ENCODE measurements at regions not wholly inside any gene's neighbourhood (a gene's known extent, or its start where the extent isn't known, plus 50 kb on each side); places are given as distances from the start of the nearest gene placed in this dataset.

DNA sequence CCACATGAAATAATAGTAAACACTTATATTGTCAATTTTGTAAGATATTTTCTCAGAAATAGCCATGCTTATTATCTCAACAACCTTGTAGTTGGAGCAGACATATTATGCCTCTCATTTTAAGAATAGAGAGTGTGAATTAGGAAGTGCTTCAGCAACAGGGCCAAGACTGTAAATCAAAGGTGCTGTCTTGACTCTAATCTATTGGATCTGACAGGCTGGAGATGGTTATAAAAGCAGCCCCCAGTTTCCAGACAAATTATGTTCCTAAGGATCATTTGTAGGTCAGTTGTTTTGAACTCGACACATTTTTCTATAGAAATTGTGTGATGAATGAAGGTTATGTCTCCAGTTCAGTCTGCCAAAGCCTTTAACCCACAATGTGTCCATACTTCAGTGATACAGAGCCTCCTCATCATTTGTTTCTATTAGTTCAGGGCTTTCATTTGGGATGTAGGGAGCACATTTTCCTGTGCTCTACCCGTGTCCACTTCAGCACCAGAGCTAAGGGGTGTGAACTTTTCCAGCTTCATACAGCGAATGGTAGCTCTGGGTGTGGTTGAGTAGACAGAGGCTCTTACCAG is 284.8 kb upstream of the FBXO33 start:
- TF ChIP-seq, protein P1, sequence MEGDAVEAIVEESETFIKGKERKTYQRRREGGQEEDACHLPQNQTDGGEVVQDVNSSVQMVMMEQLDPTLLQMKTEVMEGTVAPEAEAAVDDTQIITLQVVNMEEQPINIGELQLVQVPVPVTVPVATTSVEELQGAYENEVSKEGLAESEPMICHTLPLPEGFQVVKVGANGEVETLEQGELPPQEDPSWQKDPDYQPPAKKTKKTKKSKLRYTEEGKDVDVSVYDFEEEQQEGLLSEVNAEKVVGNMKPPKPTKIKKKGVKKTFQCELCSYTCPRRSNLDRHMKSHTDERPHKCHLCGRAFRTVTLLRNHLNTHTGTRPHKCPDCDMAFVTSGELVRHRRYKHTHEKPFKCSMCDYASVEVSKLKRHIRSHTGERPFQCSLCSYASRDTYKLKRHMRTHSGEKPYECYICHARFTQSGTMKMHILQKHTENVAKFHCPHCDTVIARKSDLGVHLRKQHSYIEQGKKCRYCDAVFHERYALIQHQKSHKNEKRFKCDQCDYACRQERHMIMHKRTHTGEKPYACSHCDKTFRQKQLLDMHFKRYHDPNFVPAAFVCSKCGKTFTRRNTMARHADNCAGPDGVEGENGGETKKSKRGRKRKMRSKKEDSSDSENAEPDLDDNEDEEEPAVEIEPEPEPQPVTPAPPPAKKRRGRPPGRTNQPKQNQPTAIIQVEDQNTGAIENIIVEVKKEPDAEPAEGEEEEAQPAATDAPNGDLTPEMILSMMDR (IDR thresholded peaks at IDR 0.05; ENCODE audit: low read depth, low read length) = no peak
- no peak overlapping the region for H3K4me3 ChIP-seq (replicated peaks in 1 of 2; ENCODE audit: low read depth in 2 of 2, low read length in 2 of 2)
- DNase-seq (ENCODE audit: low read depth in 2 of 2) = no peak

- H3K4me3 ChIP-seq (replicated peaks in 1 of 2; ENCODE audit: low read depth in 2 of 2, low read length in 2 of 2) = no peak overlapping the region
- TF ChIP-seq, protein P1 (IDR thresholded peaks at IDR 0.05; ENCODE audit: low read depth, low read length) = no peak
- no peak for DNase-seq (ENCODE audit: low read depth in 2 of 2)
These were observed 280.2 kb upstream of the FBXO33 start for GRCh38 chr14:39712293-39712999.

- TF ChIP-seq, protein P1 (IDR thresholded peaks at IDR 0.05; ENCODE audit: low read depth, low read length) = no peak
- H3K4me3 ChIP-seq (replicated peaks in 1 of 2; ENCODE audit: low read depth in 2 of 2, low read length in 2 of 2) = no peak overlapping the region
- no peak for DNase-seq (ENCODE audit: low read depth in 2 of 2)
These were observed 272.4 kb upstream of the FBXO33 start for GRCh38 chr14:39704594-39704993.

DNA sequence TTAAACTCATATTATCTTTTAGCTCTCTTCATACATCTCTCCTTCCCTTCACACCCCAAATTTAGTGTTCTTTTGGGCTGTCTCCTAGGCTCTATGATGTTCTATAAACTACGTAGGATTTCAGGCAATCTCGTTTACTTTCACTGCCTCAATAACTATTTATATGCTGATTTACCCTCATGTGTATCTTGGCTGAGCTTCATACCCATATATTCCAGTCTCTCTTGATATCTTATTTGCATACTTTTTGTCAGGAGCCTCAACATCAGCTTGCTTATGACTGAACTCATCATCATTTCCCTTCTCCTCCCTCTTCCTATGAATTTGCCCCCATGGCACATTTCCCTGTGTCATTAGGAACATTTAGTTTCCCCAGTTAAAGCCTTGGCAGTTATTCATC is 262.1 kb upstream of the FBXO33 start:
- DNase-seq (ENCODE audit: low read depth in 2 of 2) = no peak
- TF ChIP-seq, protein P1 (IDR thresholded peaks at IDR 0.05; ENCODE audit: low read depth, low read length) = no peak
- no peak overlapping the region for H3K4me3 ChIP-seq (replicated peaks in 1 of 2; ENCODE audit: low read depth in 2 of 2, low read length in 2 of 2)

- TF ChIP-seq, protein P1 (IDR thresholded peaks at IDR 0.05; ENCODE audit: low read depth, low read length) = no peak
- DNase-seq (ENCODE audit: low read depth in 2 of 2) = no peak
- no peak overlapping the region for H3K4me3 ChIP-seq (replicated peaks in 1 of 2; ENCODE audit: low read depth in 2 of 2, low read length in 2 of 2)
These were observed 251.5 kb upstream of the FBXO33 start for GRCh38 chr14:39683691-39684260.

GRCh38 chr14:39682582-39682981 is 250.3 kb upstream of the FBXO33 start:
- no peak overlapping the region for H3K4me3 ChIP-seq (replicated peaks in 1 of 2; ENCODE audit: low read depth in 2 of 2, low read length in 2 of 2)
- TF ChIP-seq, protein P1 (IDR thresholded peaks at IDR 0.05; ENCODE audit: low read depth, low read length) = no peak
- DNase-seq (ENCODE audit: low read depth in 2 of 2) = no peak

All from cardiac fibroblast (primary cell).